NCI-H524 treated with DMSO at 0.1 percent for 48 hours (cell line): ENCODE measurements at regions not wholly inside any gene's neighbourhood (a gene's known extent, or its start where the extent isn't known, plus 50 kb on each side); places are given as distances from the start of the nearest gene placed in this dataset.
"Not testable (repeated sequence)": the region's sequence is repeated elsewhere in the genome, so short reads cannot be mapped to it uniquely, and the experiment has no call there.

ENCODE experiments used
- DNase-seq: peaks from one replicate; lab custom pipeline; 2025; lab: John Stamatoyannopoulos, UW

- DNase-seq: no peak
Measured at GRCh38 chr3:34650131-34650530, 851.7 kb downstream of the PDCD6IP start.

GRCh38 chr3:34668915-34669314, 870.5 kb downstream of the PDCD6IP start:
- no peak for DNase-seq

DNA sequence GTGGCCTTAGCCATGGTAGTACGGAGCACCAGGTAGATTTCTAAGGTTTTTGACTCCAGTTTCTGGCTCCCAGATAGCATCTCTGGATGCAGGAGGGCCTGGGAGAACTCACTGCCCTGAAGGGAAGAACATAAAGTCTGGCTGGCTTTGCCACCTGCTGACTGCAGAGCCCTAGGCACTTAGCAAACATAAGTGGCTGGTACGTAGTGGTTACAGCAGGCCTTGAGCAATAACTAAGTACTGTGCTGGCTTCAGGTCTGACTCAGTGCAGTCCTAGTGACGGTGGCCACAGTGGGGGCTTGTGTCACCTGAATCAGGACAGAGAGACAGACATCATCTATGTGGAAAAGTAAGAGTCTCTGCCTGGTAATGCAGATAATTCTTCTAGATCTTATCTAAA, 871.1 kb downstream of the PDCD6IP start:
- DNase-seq: no peak

GRCh38 chr3:34675383-34676120, 877.1 kb downstream of the PDCD6IP start:
- DNase-seq: no peak

DNA sequence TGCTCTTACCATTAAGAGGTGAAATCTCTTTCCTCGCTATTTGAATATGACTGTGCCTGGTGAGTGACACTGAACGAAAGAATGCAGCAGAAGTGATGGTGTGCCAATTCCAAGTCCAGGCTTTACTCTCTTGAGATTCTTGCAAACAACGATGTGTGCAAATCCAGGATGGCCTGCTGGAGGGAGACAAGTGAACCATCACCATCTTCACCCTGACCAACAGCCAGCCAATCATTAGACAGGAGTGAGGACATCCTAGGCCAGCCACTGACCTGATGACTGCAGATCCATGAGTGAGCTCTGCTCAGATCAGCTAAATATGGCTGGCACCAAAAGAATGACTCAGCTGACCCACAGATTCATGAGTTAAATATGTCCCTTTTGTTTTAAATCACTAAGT, 878.0 kb downstream of the PDCD6IP start:
- DNase-seq: no peak

DNA sequence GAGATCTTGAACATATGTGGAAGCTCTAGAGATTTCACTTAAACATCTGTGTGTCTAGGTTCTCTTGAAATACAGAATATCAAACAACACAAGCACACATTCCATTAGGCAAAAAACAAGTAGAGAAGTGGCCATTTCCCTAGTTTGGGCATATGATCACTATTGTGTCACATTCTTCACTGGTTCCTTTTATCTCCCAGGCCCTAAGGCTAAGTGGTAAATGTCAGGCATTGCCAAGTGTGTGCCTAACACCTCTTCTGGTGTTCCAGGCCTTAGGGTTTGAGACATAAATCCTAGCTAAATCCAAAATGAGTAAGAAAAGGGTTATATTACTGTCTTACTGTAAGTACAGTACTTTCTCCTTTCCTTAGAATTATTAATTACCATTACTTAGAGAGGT, 880.1 kb downstream of the PDCD6IP start:
- no peak for DNase-seq

- DNase-seq: not testable (repeated sequence)
Measured at GRCh38 chr3:34679055-34679454, 880.6 kb downstream of the PDCD6IP start.

GRCh38 chr3:34683851-34684250, 885.4 kb downstream of the PDCD6IP start:
- DNase-seq: no peak

- no peak for DNase-seq
Measured at GRCh38 chr3:34686541-34686940, 888.1 kb downstream of the PDCD6IP start.

DNA sequence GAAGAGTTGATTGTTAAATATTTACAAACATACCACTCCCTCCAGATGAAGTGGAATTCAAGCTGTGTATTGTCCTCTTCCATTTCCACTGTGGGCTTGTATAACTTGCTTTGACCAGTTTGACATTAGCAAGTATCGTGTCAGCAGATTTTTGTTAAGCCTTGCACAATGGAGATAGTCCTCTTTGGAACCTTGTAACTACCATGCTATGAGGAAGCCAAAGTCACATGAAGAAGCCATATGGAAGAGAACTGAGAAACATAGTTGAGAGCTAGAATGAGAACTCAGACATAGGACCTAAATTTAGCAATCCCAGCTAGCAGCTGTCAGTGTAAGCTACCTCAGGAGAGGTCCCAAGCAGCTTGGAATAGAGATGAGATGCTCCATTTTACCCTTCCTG, 889.2 kb downstream of the PDCD6IP start:
- no peak for DNase-seq

GRCh38 chr3:34696831-34697230, 898.4 kb downstream of the PDCD6IP start:
- no peak for DNase-seq

DNA sequence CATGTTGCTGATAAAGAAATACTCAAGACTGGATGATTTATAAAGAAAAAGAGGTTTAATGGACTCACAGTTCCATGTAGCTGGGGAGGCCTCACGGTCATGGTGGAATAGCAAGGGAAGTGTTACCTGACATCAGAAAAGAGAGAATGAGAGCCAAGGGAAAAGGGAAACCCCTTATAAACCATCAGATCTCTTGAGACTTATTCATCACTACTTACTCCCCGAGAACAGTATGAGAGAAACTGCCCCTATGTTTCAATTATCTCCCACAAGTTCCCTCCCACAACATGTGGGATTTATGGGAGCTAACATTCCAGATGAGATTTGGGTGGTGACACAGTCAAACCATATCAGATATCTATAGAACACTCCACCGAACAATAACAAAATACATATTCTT, 904.6 kb downstream of the PDCD6IP start:
- DNase-seq: no peak

DNA sequence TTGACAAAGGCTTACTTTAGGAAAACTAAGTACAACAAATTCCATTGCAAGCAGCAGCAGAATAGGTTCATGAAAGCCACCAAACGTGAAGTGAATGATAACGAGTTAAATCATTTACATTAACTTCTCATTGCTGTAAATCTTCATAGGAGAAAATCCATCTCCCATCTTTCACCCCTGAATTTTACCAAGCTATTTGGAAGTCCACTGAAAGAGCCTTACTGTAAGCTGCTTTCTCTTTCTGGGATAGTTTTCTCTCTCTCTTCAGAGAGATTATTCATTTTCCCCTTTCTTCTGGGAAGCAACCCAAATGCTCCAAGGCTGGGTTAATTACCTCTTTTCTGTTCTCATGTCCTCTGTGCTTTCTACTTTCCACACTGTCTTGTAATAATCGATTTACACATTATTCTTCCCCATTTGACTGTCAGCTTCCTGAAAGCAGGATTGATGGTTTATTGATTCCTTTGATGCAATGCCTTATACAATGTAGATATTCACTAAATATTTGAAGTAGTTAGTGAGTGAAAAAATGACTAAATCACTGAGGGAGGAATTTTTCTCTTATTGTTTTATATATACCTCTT, 914.3 kb upstream of the ARPP21 start:
- DNase-seq: no peak

DNA sequence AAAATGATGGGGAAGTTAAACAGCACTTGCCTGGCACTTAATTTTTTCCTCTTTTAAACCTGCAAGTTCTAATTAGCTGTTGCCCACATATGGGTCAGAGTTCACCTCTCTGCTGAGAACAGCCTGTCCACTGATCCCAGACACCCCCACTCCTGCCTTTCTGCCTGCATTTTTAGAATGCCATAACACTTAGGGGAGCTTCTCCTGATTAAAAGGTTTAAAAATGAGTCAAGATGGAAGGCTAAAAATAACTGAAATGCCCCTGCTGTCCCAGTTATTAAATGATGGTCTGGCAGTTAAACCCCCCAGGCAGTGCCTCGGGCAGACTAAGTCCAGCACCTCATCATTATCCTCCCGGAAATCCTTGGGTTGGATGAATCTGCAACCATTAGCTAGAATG, 913.6 kb upstream of the ARPP21 start:
- DNase-seq: no peak

- no peak for DNase-seq
Measured at GRCh38 chr3:34727700-34728099, 911.6 kb upstream of the ARPP21 start.

DNA sequence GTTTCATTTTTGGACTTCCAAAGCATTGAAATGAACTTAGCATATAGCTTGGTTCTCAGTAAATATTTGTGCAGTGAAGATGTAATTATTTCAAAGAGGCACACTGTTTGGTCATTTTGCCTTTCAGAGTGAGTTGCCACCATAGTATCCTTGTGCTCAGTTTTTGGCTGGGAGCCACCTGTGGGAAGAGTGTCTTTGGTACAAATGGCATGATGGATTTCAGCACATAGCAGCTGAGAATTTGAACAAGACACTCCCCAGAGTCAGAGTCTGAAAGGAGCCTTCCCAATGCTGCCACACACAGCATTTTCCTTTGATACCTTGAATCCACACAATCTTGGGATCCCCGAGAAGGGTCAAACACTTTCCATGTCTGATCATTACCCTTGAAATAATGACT, 897.2 kb upstream of the ARPP21 start:
- DNase-seq: no peak

DNA sequence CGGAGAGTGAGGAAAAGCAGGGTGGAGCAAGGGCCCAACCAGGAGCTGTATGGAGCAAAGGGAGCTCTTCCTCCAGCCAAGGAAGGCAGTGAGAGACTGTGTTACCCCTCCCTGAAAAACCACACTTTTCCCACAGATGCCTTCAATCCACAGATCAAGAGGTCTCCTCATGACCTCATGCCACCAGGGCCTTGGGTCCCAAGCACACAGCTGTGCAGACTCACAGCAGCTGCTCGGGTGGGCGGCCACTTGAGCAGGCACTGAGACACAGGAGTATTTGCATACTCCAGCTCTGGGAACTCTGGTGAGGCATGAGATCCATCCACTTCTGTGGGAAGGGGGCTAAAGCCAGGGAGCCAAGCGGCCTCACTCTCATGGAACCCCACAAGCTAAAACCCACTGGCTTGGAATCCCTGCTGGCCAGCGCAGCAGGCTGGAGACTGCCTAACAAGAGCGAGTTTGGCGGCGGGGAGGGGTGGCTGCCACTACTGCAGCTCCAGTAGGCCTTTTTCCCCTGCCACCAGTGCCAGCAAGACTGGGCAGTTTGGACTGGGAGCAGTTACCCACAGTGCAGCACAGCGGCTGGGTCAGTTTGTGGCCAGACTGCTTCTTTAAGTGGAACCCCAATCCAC, 880.6 kb upstream of the ARPP21 start:
- DNase-seq: no peak

- no peak for DNase-seq
Measured at GRCh38 chr3:34777386-34777785, 861.9 kb upstream of the ARPP21 start.

DNA sequence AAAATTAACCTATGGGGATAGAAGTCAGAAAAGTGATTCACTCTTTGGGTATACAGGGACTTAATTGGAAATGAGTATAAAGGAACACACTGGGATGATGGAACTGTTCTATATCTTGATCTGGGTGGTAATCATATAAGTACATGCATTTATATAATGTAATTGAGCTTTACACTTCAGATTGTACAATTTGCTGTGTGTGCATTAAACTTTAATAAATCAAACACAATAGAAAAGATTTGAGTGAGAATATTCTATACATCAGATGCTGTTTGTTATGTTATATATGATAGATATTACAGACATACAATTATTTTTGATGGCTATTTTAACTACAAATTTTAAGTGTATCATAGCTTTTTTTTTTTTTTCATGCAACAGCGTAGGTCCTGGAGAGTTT, 860.2 kb upstream of the ARPP21 start:
- no peak for DNase-seq

DNA sequence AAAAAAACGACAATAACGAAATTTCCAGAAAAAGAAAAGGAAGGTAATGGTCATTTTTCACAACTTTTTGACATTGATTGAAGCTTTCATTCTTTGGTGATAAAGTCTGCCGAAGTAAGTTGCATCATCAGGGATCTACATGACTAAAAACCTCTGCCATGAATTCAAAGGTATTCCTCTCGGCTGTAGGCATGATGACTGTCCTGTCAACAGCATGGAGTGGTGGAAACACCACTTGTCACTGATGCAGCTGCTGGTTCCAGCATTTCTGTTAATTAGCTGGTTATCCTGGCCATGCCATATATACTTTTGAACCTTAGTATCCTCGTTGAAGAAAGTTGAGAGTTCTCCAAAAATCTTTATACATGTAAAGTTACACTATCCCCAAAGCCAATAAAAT, 859.0 kb upstream of the ARPP21 start:
- DNase-seq: no peak

GRCh38 chr3:34780973-34781372, 858.4 kb upstream of the ARPP21 start:
- no peak for DNase-seq

- DNase-seq: no peak
Measured at GRCh38 chr3:34782871-34783270, 856.5 kb upstream of the ARPP21 start.

DNA sequence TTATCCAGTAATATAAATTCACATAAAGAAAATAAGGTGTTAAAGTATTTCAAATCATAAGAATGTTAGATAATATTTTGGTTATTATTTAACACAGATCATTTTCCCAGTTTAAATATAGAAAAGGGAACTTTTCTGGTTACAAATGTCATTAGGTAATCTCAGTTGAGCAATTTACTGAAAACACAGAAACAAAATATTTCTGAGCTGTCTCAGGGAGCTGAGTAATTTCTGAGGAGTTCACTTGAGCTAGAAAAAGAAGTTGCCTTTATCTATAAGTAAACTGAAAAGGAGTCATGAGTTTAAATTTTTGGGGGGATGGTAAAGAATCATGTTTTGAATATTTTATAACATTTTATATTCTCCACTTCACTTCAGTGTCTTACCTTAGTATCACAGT, 855.4 kb upstream of the ARPP21 start:
- DNase-seq: no peak

GRCh38 chr3:34793057-34793456, 846.3 kb upstream of the ARPP21 start:
- DNase-seq: no peak
